ACHN (cell line): ENCODE measurements at regions not wholly inside any gene's neighbourhood (a gene's known extent, or its start where the extent isn't known, plus 50 kb on each side); places are given as distances from the start of the nearest gene placed in this dataset.

Source experiments
- DNase-seq: peaks from one replicate; pipeline ENCODE4 v3.0.0-alpha.2; 2015
- in situ Hi-C: cut with HindIII; loops from 2 replicates; pipeline ENCODE4 v1.10.0; 2017; ENCODE audit warnings: low sequenced_read_pairs, low pct_ligation_motif_present, low pct_unique_long_range_greater_than_20kb

DNA sequence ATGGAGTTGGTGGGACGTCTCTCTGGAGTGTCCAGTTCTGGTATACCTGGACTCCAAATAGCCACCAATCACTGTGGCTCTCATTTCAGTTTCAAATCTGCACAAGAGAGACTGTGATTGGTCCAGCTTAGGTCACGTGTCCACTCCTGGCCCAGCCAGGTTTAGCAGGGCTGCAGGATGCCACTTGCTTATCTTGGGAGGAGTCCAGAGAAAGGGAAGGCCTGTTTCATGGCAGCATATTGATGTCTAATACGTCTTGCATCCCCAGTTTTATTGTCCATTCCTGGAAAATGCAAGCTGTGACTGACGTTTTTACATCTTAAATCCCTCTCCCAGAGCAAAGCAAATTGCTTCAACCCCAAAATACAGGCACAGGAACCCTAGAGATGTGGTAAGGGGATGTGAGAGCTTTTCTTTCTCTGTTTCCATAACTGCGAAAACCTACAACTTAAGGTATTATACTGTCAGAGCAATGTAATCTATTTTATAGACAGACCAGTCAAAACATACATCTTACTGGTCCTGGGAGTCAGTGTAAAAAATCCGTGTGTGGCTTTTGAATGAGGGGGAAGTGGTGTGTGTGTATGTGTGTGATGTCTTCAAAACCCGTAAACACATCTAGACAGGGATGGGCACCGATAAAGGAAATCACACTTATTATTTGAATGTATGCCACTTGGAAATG lies 274.4 kb downstream of the TLE3 start:
- DNase-seq: peak; percentile 1
- in situ Hi-C loops: no loop called here

DNA sequence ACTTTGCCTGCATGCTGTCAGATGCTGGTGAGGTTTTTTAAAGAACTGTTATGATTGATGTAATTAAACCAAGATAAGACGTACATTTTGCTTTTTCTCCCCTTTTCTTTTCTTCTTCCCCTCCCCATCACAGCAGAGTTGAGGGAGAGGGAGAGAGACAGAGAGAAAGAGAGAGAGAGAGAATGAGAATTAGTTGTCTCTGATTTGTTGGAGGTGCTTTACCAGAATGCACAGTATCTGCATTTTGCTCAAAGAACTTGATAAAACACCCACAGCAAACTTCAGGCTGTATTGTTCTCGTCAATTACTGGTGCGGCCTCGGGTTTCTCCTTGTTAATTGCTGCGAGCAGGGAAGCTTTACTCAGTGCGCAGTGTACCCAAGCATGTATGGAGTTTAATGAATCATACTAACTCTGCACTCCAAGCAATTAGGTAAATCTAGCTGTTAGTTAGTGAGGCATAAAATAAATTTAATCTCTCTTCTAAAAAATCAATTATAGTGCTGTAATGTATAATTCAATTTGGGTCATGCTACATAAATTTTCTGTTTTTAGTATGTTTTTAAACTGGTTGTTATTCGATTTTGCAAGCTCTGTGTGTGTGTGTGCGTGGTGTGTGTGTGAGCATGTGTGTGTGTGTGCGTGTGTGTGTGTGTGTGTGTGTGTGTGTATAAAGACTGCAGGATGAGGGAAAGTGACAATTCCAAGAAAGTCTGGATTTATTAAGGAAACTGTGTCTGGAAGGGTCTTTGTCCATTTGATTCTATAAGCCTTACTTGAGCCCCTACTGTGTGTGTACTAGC lies 273.4 kb downstream of the TLE3 start:
- no peak for DNase-seq
- in situ Hi-C loops: no loop called here

DNA sequence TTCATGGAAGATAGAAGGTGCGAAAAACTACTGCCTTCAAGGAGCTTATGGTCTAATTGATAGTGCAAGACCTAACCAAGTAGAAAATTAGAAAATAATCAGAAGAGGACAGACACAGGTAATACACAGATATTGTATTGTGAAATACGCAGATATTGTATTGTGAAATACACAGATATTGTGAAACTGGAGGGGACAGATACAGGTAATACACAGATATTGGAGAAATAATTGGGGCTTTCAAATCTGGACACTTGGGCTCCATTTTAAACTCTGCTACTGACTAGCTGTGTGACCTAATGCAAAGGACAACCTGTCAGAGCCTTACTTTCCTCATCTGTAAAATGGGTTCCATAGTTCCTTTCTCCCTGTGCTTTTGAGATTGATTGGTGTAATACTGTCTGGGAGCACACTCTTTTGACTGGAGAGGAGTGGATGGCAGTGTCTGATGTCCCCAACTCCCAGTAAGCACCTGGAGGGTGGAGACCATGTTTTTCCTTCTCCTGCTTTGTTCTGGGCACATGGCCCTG lies 272.8 kb downstream of the TLE3 start:
- in situ Hi-C loops: no loop called here
- DNase-seq: no peak

DNA sequence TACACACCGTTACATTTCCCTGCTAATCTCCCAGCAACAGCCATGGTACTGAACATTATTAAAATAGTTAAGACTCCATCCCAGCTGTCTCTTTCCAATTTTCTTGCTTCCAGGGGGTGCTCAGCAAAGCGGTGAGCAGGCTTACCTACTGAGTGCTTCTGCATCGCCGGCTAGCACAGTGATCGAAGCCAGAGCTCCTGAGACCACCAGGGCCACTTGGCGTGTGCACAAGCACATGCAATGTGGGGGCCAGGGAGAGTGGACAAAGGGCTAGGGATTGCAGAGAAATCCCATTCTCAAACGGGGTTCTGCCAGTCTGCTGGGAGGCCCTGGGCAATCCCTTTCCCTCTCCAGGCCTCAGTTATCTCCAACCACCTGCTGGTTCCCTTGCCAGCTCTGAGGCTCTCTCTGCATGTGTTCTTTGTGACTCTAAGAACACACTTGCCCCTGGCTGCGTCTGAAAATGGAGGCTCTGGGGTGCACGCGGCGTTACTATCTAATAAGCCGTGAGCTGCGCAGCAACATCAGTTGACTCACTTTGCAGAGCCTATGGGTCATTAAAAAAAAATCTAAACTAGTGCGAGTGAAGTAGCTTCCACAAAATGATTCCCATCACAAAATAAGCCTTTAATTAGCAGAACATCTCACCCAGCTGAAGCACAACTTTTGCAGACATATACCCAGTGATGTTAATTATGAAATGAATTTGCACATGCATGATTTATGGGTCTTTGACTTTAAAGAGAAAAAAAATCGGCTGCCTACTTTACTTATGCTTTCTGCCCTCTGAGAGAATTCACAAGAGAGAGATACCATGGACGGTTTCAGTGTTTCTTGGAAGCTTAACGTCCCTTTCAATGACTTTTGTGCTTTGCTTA lies 271.5 kb downstream of the TLE3 start:
- no peak for DNase-seq
- in situ Hi-C loops: no loop called here

DNA sequence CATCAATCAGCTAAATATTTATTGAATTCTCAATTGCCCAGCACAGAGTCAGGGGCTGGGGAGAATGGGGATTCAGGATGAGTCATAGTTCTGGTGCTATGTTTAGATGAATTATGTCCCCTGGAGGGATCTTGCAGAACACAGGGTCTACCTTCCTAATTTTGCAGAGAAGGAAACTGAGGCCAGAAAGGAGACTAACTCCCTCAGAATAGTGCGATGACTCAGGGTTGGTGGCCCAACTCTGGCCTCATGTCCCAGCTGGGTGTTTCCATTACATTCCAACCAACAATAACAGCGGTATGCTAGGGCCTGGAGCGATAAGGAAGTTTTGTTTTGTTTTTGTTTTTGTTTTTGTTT lies 270.9 kb downstream of the TLE3 start:
- no peak for DNase-seq
- in situ Hi-C loops: no loop called here

DNA sequence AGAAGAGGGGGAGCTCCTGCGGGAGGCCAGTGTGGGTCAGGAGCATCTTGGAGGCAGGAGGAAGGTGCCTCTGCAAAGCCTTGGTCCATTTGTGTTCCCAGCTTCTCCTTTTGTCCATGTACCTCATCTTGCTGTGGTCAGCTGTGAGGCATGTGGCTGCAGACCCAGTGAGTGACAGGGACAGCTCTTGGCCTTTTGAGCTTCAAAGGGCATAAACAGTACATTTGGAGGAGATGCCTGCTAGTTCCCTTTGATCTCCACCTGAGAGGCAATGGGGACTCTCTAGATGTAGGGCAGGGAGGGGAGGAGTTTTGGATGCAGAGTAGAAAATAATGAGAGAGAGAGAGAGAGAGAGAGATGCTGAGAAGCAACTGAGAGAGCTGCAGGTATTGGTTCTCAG lies 270.0 kb downstream of the TLE3 start:
- in situ Hi-C loops: no loop called here
- DNase-seq: no peak

DNA sequence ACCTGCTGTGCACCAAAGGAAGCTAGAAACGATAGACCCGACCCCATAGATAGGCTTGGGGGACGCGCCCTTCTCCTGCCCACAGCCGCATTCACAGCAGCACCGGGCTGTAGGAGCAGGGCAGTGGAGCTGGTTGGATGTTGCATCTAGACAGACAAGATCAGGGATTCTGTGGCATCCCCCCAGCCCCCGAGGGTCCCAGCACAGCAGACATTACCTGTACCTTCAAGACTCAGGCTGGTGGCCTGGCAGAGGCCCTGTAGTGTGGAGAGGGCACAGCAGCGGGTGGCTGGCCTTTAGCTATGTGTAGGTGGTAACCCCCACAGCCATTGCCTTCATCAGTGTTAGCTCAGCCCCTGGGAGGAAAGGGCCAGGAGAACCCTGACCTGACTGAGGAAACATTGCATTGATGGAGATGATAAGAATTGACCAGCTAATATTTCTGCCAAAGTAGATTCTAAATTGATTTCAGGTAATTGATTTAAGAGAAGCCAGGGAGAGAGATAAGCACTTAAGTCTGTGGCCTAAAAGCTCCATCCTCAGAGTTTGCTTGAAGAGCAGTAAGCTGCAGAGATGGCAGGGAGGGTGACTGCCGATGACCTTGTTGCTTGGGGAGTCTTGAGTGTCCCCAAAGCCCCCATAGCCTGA lies 269.4 kb downstream of the TLE3 start:
- DNase-seq: no peak
- in situ Hi-C loops: no loop called here

DNA sequence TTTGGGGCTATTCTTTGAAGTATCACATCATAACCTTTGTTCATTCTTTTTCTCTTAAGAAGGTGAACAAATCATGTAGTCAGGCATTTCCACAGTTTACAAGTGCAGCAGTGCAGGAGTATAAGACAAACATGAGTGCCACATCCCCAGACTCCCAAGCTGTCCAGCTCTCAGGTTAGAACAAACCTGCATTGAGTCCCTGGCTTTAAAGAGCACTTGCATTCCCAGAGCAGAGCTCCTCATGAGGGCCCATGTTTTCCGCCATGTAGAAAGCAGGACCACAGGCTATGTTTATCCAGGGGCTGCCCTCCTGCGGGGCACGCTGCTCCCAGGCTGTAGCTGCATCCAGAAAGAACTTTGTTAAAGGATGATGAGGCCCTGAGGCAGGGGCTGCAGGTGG lies 267.7 kb downstream of the TLE3 start:
- in situ Hi-C loops: no loop called here
- no peak for DNase-seq

DNA sequence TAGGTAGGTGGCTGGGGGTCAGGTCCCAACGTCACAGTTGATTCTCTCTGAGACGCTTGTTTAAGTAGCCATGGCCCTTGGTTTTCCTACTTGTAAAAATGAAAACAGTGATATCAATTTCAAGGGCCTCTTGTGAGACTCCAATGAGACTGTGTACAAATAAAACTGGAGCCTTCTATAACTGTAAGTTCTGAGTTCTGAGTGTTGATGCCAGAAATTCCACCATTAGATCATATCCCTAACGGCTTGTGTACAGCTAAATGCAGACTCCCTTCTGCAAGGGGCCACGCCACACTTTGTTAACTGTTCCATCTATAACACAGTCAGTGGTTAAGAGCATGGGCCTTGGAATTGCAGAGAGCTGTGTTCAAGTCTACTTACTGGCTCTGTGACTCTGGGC lies 267.3 kb downstream of the TLE3 start:
- no peak for DNase-seq
- in situ Hi-C loops: no loop called here

DNA sequence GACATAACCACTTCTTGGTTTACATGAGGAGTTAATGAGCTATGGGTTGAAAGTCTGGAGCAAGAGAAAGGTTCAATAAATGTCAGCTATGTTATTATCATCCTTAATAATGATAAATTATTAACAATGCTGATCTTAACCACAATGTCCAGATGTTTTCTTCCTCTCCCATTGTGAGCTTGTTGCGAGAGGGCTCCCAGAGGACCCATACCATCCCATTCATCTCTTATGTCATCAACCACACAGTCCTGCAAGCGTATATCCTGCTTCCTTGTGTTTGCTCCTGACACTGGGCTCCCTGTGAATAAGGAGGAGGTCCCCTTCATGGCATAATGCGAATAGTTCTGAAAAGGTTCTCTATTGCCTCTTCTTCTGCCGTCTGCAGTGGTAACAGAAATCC lies 266.8 kb downstream of the TLE3 start:
- DNase-seq: no peak
- in situ Hi-C loops: no loop called here

DNA sequence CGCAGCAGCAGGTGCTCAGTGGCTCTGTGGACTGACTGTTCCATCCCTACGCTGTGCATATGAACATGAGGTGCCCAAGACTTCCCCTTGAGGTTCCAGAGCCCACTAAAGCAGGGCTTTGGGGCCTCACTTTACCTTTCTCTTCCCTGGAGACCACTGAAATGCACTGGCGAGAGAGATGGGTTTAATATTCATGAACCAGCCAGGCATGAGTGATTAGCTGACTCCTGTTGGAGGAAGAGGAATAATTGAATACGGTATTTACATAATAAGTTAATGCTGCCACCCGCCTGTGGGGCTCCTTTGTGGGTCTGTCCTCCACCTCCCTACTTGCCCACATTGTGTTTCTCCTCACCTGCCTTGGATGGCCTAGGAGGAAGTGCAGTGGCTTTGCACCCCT lies 263.4 kb downstream of the TLE3 start:
- in situ Hi-C loops: no loop called here
- DNase-seq: no peak

DNA sequence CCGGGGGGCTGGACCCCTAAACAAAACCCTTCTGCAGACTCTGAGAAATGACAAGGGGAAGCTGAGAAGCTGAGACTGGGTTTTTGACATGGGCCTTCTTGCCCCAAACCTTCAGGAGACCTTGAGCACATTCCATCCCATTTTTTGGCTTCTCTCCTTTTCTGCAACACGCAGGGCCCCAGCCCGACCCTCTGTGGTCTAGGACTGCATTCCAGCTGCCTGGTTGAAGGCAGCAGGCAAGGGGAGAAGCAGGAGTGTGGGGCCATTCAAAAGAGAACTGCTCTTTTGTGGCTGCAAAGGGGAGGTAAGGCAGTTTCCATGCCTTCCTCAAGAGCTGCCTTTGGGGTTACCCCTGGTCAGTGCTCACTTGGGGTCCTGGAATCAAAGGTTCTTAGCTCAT lies 263.0 kb downstream of the TLE3 start:
- in situ Hi-C loops: no loop called here

DNA sequence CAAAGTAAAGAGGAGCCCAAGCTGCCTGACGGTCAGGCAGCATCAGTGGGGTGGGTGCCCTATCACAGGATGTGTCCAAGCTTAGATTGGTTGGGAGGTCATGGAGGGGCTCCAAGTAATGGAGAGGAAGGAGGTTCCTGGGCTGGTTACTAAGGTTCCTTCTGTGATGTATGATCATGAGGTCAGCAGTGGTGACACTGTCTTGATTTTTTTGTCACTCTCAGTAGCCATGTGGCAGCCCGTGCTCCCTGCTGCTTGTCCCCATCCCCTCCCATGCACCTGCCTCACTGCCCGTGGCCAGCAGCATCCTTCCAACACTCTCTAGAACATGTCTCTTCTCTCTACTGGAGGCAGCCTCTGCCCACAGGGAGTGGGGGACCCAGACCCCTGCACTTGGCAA lies 261.7 kb downstream of the TLE3 start:
- in situ Hi-C loops: no loop called here
- DNase-seq: no peak

More for the DNA sequence above, 263.0 kb downstream of the TLE3 start:
- DNase-seq: no peak

DNA sequence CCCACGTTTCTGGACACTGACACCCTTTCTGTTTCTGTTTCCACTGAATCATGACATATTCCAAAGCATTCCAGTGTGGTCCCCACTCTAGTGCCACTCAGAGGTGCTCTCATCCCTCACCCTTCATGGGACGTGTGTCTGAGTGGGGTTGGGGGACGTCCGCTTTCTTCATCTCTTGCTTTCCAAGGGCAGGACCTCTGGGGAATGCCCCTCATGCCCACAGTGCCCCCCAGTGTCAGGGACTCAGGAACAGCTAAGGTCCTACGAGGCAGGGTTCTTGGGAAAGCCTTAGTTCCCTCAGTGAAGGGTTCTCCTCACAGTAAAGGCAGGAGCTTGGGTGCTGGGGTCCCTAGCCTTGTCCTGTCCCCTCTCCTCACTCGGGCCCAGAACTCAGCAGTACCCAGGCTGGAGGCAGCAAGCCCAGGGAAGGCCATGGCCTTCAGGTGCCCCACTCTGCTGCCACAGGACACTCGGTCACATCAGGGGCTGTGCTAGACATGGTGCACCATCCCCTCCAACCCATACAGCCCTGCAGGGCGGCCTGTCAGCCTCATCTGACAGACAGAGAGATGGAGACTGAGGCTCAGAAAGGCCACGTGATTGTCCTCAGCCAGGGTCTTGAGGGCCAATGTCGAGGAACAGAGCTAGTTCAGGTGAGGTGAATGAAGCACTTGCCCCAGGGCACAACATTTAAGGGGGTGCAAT lies 261.0 kb downstream of the TLE3 start:
- no peak for DNase-seq
- in situ Hi-C loops: no loop called here

DNA sequence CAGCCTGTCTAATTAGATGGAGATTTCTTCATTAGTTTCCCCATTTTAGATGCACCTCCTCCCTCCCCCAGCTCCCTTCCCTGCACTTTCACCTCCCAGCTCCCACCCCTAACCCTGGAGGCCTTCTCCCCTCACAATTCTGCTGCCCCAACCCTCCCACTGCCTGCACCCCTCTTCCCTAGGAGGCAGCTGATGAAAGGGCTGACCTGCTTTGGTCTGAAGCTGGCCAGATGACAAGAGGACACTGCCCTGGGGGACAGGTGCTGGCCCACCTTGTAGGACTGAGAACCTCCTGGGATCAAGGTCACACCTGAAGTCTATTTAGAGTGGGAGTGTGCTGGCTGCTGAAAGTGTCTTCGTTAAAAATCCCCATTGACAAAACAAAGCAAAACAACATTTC lies 259.4 kb downstream of the TLE3 start:
- no peak for DNase-seq
- in situ Hi-C loops: no loop called here

DNA sequence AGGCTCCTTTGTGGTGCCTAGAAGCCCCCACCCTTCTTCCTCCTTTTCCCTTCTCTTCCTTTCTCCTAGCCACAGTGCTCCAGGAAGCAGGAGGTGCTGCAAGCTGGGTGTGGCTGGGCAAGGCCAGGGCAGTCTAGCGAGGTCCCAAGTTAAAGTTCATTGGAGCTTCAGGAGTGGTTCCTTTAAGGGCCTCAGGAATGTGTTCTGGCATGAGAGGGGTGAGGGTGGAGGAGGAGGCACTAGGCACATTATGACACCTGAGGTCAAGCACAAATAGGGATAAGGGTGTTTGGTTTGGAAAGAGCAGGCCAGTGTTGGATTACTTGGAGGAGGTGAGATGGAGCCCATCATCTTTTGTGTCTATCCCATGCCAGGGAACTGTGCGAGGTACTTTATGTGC lies 258.7 kb downstream of the TLE3 start:
- in situ Hi-C loops: no loop called here

DNA sequence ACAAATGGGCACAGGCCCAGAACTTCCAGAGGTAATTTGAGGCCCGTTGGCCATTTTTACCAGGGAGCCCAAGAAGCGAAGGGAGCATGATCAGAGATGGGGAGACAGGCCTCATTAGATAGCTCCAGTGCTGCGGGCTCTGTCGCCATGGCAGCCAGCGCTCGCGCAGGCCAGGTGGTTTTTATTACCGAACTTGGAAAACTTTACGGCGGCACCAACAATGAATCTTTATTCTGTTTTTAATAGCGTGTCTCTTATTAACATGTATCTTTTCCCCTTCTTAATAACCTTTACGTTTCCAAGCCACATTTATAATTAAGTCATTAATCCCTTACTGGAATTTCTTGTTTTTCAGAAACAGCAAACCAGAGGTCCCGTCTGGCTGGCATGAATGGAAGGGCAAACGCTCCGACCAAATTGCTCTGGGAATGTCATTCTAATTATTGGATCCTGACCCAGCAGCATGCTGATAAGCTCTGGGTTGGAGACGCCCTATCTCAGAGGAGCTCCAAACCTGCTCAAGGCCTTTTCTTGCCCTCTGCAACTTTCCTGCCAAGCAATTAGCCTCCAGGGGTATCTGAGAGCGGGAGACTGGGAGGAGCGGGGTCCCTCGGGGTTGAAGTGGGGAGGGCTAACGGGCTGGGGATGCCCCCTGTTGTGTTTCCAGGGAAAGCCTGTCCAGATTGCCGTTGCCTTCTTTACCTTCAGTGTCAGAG lies 256.4 kb downstream of the TLE3 start:
- DNase-seq: no peak

More for the DNA sequence above, 258.7 kb downstream of the TLE3 start:
- DNase-seq: no peak

DNA sequence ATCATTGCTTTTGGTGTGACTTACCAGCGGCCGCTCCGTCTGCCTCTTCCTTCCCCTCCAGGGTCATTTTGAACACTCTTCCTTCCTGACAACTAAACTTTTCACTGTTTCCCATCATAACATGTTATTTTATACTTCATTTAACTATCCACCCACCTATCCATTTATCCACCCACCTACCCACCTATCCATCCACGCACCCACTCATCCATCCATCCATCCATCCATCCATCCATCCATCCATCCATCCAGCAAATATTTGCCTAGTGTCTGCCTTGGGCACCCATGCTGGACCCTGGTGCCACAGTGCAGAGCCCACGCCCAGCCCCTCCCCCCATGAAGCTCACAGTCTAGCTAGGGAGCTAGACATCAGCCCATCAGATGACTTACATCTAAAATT lies 254.9 kb downstream of the TLE3 start:
- no peak for DNase-seq
- in situ Hi-C loops: no loop called here

More for the DNA sequence above, 256.4 kb downstream of the TLE3 start:
- in situ Hi-C loops: no loop called here
